ENCODE measurements at regions not wholly inside any gene's neighbourhood (a gene's known extent, or its start where the extent isn't known, plus 50 kb on each side); places are given as distances from the start of the nearest gene placed in this dataset.

DNA sequence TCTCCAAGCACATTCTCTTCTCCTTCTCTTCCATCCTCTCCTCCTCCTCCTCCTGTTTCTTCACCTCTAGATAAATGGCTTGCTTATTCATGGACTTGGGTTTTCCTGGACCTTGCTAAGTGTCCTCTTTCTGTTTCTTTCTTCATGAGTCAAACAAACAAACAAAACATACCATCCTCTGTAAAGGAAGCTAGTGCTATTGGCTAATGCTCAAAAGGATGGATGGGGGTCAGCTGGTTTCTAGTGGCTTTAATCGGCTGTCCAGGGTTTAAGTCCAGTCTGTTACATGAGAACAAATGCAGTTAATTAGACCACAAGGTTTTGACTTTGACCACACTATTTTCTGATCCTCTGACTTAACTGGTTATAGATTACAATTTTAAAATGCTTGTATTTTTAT, 83.8 kb upstream of the TSPAN2 start:
- TF ChIP-seq, protein P1, sequence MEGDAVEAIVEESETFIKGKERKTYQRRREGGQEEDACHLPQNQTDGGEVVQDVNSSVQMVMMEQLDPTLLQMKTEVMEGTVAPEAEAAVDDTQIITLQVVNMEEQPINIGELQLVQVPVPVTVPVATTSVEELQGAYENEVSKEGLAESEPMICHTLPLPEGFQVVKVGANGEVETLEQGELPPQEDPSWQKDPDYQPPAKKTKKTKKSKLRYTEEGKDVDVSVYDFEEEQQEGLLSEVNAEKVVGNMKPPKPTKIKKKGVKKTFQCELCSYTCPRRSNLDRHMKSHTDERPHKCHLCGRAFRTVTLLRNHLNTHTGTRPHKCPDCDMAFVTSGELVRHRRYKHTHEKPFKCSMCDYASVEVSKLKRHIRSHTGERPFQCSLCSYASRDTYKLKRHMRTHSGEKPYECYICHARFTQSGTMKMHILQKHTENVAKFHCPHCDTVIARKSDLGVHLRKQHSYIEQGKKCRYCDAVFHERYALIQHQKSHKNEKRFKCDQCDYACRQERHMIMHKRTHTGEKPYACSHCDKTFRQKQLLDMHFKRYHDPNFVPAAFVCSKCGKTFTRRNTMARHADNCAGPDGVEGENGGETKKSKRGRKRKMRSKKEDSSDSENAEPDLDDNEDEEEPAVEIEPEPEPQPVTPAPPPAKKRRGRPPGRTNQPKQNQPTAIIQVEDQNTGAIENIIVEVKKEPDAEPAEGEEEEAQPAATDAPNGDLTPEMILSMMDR (IDR thresholded peaks at IDR 0.05; ENCODE audit: insufficient read depth, low read depth, low read length): no peak
- H3K36me3 ChIP-seq (ENCODE audit: control insufficient read depth, insufficient read depth, low read length): no peaks in the 10 kb centered on the region
- CTCF ChIA-PET: interaction anchor here (0.8 to 1.7 kb wide), 3 partner anchors 8 to 34 kb away, joined by 3 to 5 read pairs (median 4); no protein-coding TSS in a partner anchor
- H3K4me3 ChIP-seq (ENCODE audit: low read depth, low read length): no peak overlapping the region
- DNase-seq (ENCODE audit: low read depth): no peak
- POLR2A ChIA-PET: no interaction called here
- no peaks in the 10 kb centered on the region for H3K27me3 ChIP-seq (ENCODE audit: control insufficient read depth, insufficient read depth, low read length)

DNA sequence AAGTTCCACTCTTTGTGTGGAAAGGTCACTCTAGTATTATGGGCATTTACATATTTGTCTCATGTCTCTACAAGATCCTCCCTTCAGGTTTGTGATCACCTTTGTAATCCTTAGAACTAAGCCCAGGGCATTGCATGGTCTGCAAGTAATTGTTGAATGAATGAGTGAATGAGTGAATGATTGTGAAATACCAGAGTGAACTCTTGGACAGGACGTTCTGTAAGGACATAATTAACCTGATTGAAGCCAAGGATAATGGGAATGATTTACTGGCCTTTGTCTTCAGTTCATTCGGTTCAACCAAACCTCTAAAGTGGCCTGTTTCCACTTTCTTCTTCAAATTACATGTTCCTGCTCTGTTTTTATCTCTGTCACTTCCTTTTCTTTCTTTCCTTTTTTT, 83.0 kb upstream of the TSPAN2 start:
- Histone ChIP-seq H3K36me3 (ENCODE audit: control insufficient read depth, insufficient read depth, low read length) (no peaks in the 10 kb centered on the region), H3K4me3 (ENCODE audit: low read depth, low read length) (no peak overlapping the region), H3K27me3 (ENCODE audit: control insufficient read depth, insufficient read depth, low read length) (no peaks in the 10 kb centered on the region)
- ChIA-PET POLR2A (no interaction called here), CTCF (interaction anchor here (1.4 to 1.7 kb wide), 2 partner anchors 9 to 31 kb away, joined by 4 to 5 read pairs; no protein-coding TSS in a partner anchor)
- DNase-seq (ENCODE audit: low read depth): no peak
- TF ChIP-seq, protein P1 (IDR thresholded peaks at IDR 0.05; ENCODE audit: insufficient read depth, low read depth, low read length): no peak

DNA sequence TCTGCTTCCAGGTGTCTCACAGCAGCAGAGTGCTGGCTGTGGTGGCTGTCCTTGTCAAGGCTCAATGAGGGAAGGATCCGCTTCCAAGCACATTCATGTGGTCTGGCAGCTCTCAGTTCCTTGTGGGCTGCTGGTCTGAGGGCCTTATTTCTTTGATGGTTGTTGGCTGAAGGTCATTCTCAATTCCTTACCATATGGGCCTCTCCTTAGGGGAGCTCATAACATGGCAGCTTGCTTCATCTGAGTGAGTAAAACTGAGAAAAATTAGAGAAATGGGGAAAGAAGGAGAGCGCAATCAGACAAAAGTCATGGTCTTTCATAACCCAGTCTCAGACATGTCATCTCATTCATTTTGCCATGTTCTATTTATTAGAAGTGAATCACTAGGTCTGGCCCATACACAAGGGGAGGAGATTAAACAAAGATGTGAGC, 81.7 kb upstream of the TSPAN2 start:
- TF ChIP-seq, protein P1 (IDR thresholded peaks at IDR 0.05; ENCODE audit: insufficient read depth, low read depth, low read length): no peak
- DNase-seq (ENCODE audit: low read depth): no peak
- H3K4me3 ChIP-seq (ENCODE audit: low read depth, low read length): no peak overlapping the region
- POLR2A ChIA-PET: no interaction called here
- no peaks in the 10 kb centered on the region for H3K36me3 ChIP-seq (ENCODE audit: control insufficient read depth, insufficient read depth, low read length)
- no peaks in the 10 kb centered on the region for H3K27me3 ChIP-seq (ENCODE audit: control insufficient read depth, insufficient read depth, low read length)
- CTCF ChIA-PET: interaction anchor here (0.6 kb wide), 1 partner anchor 274 kb away, joined by 3 read pairs; no protein-coding TSS in a partner anchor

DNA sequence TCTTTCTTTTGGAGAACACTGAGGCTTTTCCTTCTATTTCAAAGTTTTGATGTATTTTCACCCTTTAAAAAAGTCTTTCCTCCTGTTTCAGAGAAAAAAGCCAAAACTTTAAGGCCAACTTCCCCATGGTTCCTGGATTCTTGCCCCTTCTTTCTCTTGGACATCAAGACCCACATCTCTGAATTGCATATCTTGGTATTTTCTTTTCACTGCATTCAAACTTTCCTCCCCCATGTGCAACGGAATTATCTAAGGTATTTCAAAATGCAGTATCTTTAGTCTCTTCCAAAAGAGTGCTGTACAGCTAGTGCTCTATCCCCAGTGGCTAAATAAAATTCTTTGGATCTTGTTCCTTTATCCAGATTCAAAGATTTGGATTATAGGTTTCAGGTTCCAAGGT, 81.1 kb upstream of the TSPAN2 start:
- no peak for DNase-seq (ENCODE audit: low read depth)
- POLR2A ChIA-PET: no interaction called here
- H3K4me3 ChIP-seq (ENCODE audit: low read depth, low read length): no peak overlapping the region
- CTCF ChIA-PET: interaction anchor here (0.6 kb wide), 1 partner anchor 274 kb away, joined by 3 read pairs; no protein-coding TSS in a partner anchor
- H3K36me3 ChIP-seq (ENCODE audit: control insufficient read depth, insufficient read depth, low read length): no peaks in the 10 kb centered on the region
- TF ChIP-seq, protein P1 (IDR thresholded peaks at IDR 0.05; ENCODE audit: insufficient read depth, low read depth, low read length): no peak
- no peaks in the 10 kb centered on the region for H3K27me3 ChIP-seq (ENCODE audit: control insufficient read depth, insufficient read depth, low read length)

DNA sequence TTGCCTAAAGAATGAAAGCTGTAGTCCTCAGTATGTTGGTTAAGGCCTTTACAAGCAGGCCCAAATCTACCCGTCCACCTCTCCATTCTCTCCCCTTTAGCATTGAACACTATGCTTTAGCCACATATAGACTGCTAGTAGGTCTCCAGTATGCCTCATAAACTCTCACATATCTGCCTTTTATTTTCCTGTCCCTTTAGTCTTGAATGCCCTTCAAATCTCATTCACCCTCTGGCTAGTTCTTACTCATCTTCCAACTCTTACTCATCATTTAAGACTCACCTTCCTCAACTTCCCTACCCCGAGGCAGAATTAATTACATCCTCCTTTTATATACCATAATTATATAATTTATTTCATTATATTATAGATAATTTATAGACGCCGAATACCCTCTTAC, 78.7 kb upstream of the TSPAN2 start:
- no peaks in the 10 kb centered on the region for H3K27me3 ChIP-seq (ENCODE audit: control insufficient read depth, insufficient read depth, low read length)
- POLR2A ChIA-PET: no interaction called here
- no peak for DNase-seq (ENCODE audit: low read depth)
- TF ChIP-seq, protein P1 (IDR thresholded peaks at IDR 0.05; ENCODE audit: insufficient read depth, low read depth, low read length): no peak
- H3K4me3 ChIP-seq (ENCODE audit: low read depth, low read length): no peak overlapping the region
- H3K36me3 ChIP-seq (ENCODE audit: control insufficient read depth, insufficient read depth, low read length): no peaks in the 10 kb centered on the region
- CTCF ChIA-PET: interaction anchor here (0.6 kb wide), 1 partner anchor 29 kb away, joined by 4 read pairs; no protein-coding TSS in a partner anchor
